ENCODE measurements at regions not wholly inside any gene's neighbourhood (a gene's known extent, or its start where the extent isn't known, plus 50 kb on each side); places are given as distances from the start of the nearest gene placed in this dataset.

GRCh38 chr10:90975096-90975495 lies 54.2 kb upstream of the ANKRD1 start:
- DNase-seq (ENCODE audit: low spot score): no peak

DNA sequence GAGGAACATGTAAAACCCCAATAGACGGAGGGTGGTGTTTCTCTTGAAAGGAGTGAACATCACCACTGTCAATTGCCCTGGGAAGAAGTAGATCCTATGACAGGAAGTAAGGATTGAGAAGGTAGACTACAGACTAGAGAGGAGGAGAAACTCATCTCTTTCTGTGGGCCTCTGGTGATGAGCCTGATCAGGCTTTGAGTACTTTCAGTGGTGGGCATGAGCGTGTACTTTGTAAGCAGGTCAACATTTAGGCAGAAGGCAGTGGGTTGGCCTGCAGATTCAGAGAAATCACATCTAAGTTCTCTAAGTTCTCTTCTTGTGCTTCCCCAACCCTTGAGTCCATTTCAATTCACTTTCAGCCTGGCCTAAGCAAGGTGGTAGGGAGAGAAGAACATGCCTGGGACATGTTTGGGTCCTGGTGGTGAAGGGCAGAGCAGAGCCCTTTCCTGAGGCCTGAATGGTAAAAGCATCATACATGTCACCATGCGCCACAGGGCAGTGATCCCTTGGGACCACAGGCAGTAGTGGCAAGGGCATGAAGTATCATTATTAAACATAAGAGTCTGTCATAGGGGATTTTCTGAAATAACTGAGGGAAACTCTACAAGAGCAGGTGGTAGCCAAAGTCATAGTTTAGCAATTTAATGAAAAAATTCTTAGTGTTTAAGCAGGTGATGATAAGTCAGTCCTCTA lies 56.4 kb upstream of the ANKRD1 start:
- DNase-seq (ENCODE audit: low spot score): no peak

DNA sequence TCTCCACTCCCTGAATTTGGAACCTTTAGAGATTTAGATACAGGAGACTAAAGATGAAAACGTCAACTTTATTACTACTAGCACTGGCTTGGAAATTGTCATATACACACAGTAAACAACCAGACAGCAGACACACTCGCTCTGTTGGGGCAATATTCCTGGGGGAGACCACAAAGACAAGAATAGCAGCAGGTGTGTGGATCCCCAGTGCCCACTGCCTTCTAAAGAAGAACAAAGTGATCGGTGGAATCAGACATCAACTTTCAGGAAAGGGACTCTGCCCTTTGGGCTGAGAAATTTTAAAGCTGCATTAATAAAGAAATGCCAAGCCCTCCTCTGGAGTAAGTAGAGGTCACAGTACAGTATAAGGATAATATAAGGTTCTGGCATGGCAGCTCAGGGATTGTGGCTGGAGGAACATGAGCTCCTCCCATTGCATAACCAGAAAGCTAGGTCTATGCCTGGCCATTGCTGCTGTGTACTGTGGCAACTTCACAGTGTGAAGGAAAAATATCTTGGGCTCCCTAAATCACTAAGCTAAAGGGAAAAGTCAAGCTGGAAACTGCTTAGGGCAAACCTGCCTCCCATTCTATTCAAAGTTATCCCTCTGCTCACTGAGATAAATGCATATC lies 57.1 kb upstream of the ANKRD1 start:
- DNase-seq (ENCODE audit: low spot score): no peak

- no peak for DNase-seq (ENCODE audit: low spot score)
Measured at GRCh38 chr10:90982406-90983008, 61.6 kb upstream of the ANKRD1 start.

DNA sequence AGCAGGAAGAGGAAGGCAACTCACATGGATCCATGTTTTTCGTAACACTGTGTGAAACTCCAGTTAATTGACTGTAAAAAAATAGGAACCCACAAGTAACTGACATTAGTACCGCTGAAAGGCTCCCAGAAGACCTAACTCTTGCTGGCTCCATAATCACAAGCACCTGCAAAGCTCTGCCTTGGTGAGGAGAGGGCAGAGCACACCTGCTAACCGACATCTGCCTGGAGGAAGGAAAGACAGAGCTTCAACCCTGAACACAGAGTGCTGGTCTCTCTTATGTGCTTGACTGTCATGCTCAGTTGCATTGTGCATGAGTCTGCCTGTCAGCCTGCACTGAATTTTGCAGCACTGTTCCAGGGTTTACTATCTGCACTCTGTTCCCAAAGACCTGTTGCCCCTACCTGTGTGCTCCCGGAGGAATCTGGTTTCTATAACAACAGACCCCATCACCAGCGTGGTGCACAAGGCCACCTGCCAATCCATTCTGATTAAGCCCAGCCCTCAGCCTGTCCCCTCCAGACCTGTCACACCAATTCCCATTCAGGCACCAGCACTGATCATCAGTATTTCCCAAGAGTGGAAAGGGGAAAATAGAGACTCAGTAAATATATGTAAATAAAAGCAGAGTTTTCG lies 63.1 kb upstream of the ANKRD1 start:
- DNase-seq (ENCODE audit: low spot score): no peak

DNA sequence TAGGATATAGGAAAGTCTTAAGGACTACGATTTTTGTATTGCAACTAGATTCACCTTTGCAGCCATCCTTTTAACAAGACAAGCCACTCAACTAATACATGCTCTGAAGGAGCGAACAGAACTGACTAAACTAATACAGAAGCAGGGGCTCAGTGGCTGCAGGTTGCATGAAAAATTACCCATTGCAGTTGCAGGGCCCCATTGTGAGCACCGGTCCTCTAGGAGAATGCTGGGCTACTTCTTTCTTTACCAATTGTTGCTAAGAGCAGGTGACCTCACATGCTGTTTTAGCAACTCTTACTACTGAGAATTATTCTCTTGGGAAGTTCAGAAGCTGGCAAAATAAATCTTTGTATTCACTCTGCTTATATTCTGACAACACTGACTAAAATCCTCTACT lies 64.0 kb upstream of the ANKRD1 start:
- no peak for DNase-seq (ENCODE audit: low spot score)

GRCh38 chr10:90985321-90985933 lies 64.5 kb upstream of the ANKRD1 start:
- no peak for DNase-seq (ENCODE audit: low spot score)

GRCh38 chr10:90986136-90986760 lies 65.4 kb upstream of the ANKRD1 start:
- DNase-seq (ENCODE audit: low spot score): no peak

DNA sequence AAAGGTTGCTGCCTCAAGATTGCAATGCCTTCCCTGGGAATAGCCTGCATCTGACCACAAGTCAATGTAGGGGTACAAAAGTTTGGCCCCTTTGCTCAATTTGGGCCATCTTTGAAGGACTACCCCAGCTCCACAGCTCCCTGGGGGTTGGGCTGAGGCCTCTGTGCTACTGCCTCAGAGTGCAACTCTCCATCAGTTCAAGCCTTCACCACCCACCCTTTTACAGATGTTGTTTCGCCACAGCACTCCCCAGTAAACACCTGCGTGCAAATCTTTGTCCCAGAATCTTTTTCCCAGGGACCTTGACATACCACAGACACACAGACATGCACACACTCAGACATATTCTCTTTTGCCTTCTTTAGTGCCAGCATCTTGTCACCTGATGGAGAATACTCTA lies 66.0 kb upstream of the ANKRD1 start:
- no peak for DNase-seq (ENCODE audit: low spot score)

GRCh38 chr10:90987383-90987782 lies 66.5 kb upstream of the ANKRD1 start:
- DNase-seq (ENCODE audit: low spot score): no peak

- no peak for DNase-seq (ENCODE audit: low spot score)
Measured at GRCh38 chr10:90988024-90988423, 67.1 kb upstream of the ANKRD1 start.

DNA sequence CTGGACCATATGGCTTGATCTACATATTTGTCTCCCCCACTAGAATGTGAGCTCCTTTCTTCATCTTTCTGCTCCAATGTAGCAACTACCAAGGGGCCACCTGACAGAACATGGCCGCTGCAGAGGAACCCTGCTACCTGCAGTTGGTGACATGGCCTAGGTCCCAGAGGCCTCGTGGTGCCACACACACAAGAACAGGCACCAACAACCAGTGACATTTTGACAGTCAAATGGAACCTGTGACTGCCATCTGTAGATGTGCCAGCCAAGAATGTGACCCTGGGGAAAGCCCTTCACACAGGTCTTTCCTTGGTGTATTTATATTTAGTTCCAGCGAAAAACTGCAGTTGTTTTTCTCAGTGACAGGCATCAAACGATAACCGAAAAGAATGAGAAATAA lies 67.9 kb upstream of the ANKRD1 start:
- no peak for DNase-seq (ENCODE audit: low spot score)

- DNase-seq (ENCODE audit: low spot score): no peak
Measured at GRCh38 chr10:90989378-90989777, 68.5 kb upstream of the ANKRD1 start.

GRCh38 chr10:90992462-90992861 lies 71.6 kb upstream of the ANKRD1 start:
- no peak for DNase-seq (ENCODE audit: low spot score)

GRCh38 chr10:90993340-90993739 lies 72.5 kb upstream of the ANKRD1 start:
- no peak for DNase-seq (ENCODE audit: low spot score)

DNA sequence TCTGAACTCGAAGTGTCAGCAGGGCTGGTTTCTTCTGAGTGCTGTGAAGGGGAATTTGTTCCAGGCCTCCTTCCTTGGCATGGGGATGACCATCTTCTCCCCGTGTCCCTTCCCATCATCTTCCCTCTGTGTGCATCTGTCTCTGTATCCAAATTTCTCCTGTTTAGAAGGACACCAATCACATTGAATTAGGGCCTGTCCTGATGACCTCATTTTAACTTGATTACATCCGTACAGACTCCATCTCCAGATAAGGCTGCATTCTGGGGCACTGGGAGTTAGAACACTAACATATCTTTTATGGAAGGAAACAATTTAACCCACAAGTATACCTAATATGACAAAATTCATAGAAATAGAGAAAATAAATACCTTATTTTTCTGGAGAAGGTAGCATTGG lies 76.8 kb upstream of the ANKRD1 start:
- no peak for DNase-seq (ENCODE audit: low spot score)

DNA sequence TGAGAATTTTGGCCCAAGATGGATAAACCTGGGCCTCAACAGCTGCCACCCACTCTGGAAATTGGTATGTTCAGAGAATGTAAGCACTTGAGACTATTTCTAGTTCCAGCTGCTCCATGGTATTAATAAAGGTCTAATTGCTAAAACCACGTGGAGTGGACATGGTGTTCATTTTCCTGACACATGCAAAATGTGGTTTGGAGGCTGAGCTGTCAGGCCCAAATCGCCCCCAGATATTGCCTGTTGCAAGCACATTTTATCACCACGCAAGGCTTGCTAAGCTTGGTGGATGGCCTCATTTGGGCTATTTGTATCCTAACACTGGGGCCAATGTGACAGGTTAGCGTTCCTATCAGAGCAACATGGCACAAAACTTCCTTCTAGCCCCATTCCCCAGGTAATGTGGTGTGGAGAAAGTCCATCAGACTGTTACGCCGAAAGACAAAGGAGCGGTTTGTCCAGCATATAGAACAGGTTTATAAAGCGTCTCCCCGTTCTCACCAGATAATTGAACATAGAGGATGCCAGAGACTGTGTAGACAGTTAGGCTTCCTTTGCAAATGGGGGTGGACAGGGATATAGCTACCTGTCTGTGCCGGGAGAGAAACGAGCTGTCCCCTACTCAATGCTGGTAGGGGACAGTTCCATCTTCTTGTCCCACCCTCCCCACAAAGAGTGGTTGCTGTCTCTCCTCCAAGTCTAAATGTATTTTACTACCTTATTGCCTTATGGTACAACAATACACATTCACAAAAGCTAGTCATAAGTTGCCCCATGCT lies 78.0 kb upstream of the ANKRD1 start:
- no peak for DNase-seq (ENCODE audit: low spot score)

- DNase-seq (ENCODE audit: low spot score): no peak
Measured at GRCh38 chr10:90999512-91000172, 78.8 kb upstream of the ANKRD1 start.

DNA sequence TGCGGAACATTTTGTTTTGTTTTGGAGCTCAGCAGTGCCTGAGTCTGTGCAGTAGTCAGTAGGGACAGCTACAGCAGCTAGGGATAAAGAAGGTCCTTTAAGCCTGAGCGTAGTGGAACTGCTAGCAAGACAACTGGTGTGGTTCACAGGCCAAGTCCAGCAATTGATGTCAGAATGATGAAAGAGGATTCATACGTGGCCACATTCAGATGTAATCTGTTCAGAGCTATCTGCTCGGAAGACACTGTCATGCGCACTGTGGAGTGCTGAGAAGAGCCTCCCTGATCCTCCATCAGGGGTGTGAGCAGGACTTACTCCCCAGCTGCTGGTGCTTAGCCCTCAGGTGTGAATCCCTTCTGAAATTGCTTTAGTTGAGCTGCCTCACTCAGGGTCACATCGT lies 79.6 kb upstream of the ANKRD1 start:
- DNase-seq (ENCODE audit: low spot score): no peak

GRCh38 chr10:91000985-91001384 lies 80.1 kb upstream of the ANKRD1 start:
- DNase-seq (ENCODE audit: low spot score): no peak

DNA sequence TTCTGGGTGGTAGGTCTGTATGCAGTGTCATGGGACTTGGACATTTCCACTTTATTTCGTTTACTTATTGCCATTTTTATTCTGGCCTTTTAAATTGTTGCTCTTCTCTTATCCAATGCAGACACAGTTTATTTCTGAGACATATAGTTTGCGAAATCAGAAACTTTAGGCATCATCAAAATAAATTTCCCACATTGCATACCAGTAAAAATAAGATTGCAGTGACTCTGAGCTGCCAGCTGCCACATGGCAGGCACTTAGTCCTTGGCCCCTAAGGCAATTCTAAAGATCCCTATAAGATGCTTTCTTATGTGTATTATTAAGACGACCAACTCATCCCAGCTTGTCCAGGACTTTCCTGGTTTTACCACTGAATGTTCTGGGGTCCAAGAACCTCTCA lies 81.8 kb upstream of the ANKRD1 start:
- no peak for DNase-seq (ENCODE audit: low spot score)
